ENCODE measurements at regions not wholly inside any gene's neighbourhood (a gene's known extent, or its start where the extent isn't known, plus 50 kb on each side); places are given as distances from the start of the nearest gene placed in this dataset.
"Not testable (repeated sequence)": the region's sequence is repeated elsewhere in the genome, so short reads cannot be mapped to it uniquely, and the experiment has no call there.

- BruUV-seq (replicated peaks), result no TSS peak
- ATAC-seq, result no peak
Measured at GRCh38 chr21:9735421-9735961, 785.9 kb upstream of the TPTE start.

GRCh38 chr21:9737301-9737700, 784.1 kb upstream of the TPTE start:
- H3K27ac ChIP-seq (ENCODE audit: low read depth, low read length); DNase-seq (ENCODE audit: low read depth, low spot score); POLR2A ChIA-PET; ATAC-seq; H4K20me1 ChIP-seq (ENCODE audit: insufficient read depth); H3K27me3 ChIP-seq (ENCODE audit: insufficient read depth, low read length); H3K79me2 ChIP-seq (ENCODE audit: insufficient read depth, low read length); BruUV-seq (replicated peaks); CTCF ChIA-PET; H3K4me2 ChIP-seq (ENCODE audit: low read length); H3K36me3 ChIP-seq (ENCODE audit: control insufficient read depth in 1 of 2, insufficient read depth in 2 of 2, low read length in 2 of 2); RAD21 ChIA-PET (ENCODE audit: low non-redundant PET in 1 of 2, low total read pairs in 2 of 2, uncharacterized antibody in 2 of 2, unreplicated experiment in 2 of 2); intact Hi-C loops (cut with micrococcal nuclease); H2AFZ ChIP-seq (ENCODE audit: low read depth, low read length, poor library complexity, severe bottlenecking); H3K4me1 ChIP-seq (ENCODE audit: control insufficient read depth in 1 of 2, insufficient read depth in 2 of 2, low read length in 2 of 2); H3K9me2 ChIP-seq (ENCODE audit: insufficient read depth); H3K4me3 ChIP-seq (replicated peaks in 1 of 2; ENCODE audit: low read depth in 1 of 2, low read length in 2 of 2); H3K9ac ChIP-seq (ENCODE audit: low read length): not testable (repeated sequence)
- peaks cover 51 to 67% of the 10 kb centered on the region in 2 experiments; a peak in 3 of 4 replicates for H3K9me3 ChIP-seq (ENCODE audit: control insufficient read depth in 1 of 2, insufficient read depth in 1 of 2, low read depth in 1 of 2, low read length in 2 of 2)

More at GRCh38 chr21:9735421-9735961, 785.9 kb upstream of the TPTE start:
- ChIA-PET CTCF (no interaction called here), POLR2A (no interaction called here), RAD21 (ENCODE audit: low non-redundant PET in 1 of 2, low total read pairs in 2 of 2, uncharacterized antibody in 2 of 2, unreplicated experiment in 2 of 2) (no interaction called here)
- no peaks in the 10 kb centered on the region for H4K20me1 ChIP-seq (ENCODE audit: insufficient read depth)
- no peaks in the 10 kb centered on the region for H3K36me3 ChIP-seq (ENCODE audit: control insufficient read depth in 1 of 2, insufficient read depth in 2 of 2, low read length in 2 of 2)
- H3K9me2 ChIP-seq (ENCODE audit: insufficient read depth), result no peaks in the 10 kb centered on the region
- no peak overlapping the region for H3K27ac ChIP-seq (ENCODE audit: low read depth, low read length)
- H3K9me3 ChIP-seq (ENCODE audit: control insufficient read depth in 1 of 2, insufficient read depth in 1 of 2, low read depth in 1 of 2, low read length in 2 of 2), result peaks cover 42 to 57% of the 10 kb centered on the region in 2 experiments; a peak in 3 of 4 replicates
- intact Hi-C loops (cut with micrococcal nuclease), result no loop called here
- TF ChIP-seq TCF7L2 (IDR thresholded peaks at IDR 0.05; ENCODE audit: borderline replicate concordance, extremely low read depth, insufficient read depth, insufficient read length) (no peak), CBX3 (IDR thresholded peaks at IDR 0.05; ENCODE audit: low read depth) (no peak), ZFX (IDR thresholded peaks at IDR 0.05) (no peak), ELF1 (IDR thresholded peaks at IDR 0.05; ENCODE audit: borderline replicate concordance, low read depth) (no peak), SIN3A (IDR thresholded peaks at IDR 0.05; ENCODE audit: low read depth) (no peak), SRF (IDR thresholded peaks at IDR 0.05; ENCODE audit: low read depth) (no peak), POLR2A (IDR thresholded peaks at IDR 0.05; ENCODE audit: borderline replicate concordance, extremely low read depth, insufficient read depth, insufficient read length) (no peak), ZNF274 (IDR thresholded peaks at IDR 0.05; ENCODE audit: low read depth, low read length) (no peak), CEBPB (IDR thresholded peaks at IDR 0.05; ENCODE audit: low read depth) (no peak), CTCF (IDR thresholded peaks at IDR 0.05 in 2 of 3, conservative IDR thresholded peaks at IDR 0.05 in 1 of 3; ENCODE audit: borderline replicate concordance in 1 of 3, insufficient read depth in 1 of 3, low read depth in 2 of 3, low read length in 2 of 3) (no peak)
- H3K4me3 ChIP-seq (replicated peaks in 1 of 2; ENCODE audit: low read depth in 1 of 2, low read length in 2 of 2), result no peak overlapping the region
- H3K27me3 ChIP-seq (ENCODE audit: insufficient read depth, low read length), result no peaks in the 10 kb centered on the region
- DNase-seq (ENCODE audit: low read depth, low spot score), result no peak
- H3K4me1 ChIP-seq (ENCODE audit: control insufficient read depth in 1 of 2, insufficient read depth in 2 of 2, low read length in 2 of 2), result no peaks in the 10 kb centered on the region
- no peaks in the 10 kb centered on the region for H3K79me2 ChIP-seq (ENCODE audit: insufficient read depth, low read length)
- H2AFZ ChIP-seq (ENCODE audit: low read depth, low read length, poor library complexity, severe bottlenecking), result no peak overlapping the region
- H3K4me2 ChIP-seq (ENCODE audit: low read length), result no peak overlapping the region
- no peak overlapping the region for H3K9ac ChIP-seq (ENCODE audit: low read length)

DNA sequence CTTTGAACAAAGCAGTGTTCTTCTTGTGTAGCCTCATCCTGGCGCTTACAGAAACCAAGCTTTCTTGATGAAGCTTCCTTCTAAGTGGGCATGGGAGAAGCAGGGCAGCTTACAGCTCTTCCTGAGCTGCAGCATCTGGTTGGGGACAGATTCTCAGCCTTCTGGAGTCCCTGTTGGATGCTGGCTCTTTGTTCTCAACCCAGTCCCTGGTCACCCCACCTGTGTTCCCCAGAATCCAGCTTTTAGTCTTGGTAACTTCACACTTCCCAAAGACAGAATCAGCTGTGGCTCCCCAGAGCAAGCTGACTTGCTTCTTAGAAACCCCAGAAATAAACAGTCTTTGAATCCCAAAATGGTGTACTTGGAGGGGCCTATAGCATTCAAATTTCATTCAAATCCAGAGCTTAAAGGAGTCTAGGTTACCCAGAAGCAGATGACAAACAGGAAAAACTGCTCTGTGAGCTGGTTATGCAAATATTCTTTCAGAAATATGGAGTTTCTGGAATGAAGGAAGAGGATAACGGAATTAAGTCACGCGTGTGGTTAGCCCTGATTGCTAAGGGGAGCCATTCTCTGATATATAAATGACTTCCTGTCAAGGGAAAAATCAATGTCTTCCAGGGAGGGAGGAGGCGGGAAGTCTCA, 783.4 kb upstream of the TPTE start:
- BruUV-seq (replicated peaks); intact Hi-C loops (cut with micrococcal nuclease); H3K27me3 ChIP-seq (ENCODE audit: insufficient read depth, low read length); H3K79me2 ChIP-seq (ENCODE audit: insufficient read depth, low read length); POLR2A ChIA-PET; H3K4me2 ChIP-seq (ENCODE audit: low read length); H3K4me1 ChIP-seq (ENCODE audit: control insufficient read depth in 1 of 2, insufficient read depth in 2 of 2, low read length in 2 of 2); DNase-seq (ENCODE audit: low read depth, low spot score); H2AFZ ChIP-seq (ENCODE audit: low read depth, low read length, poor library complexity, severe bottlenecking); H3K9me2 ChIP-seq (ENCODE audit: insufficient read depth); H3K4me3 ChIP-seq (replicated peaks in 1 of 2; ENCODE audit: low read depth in 1 of 2, low read length in 2 of 2); H3K27ac ChIP-seq (ENCODE audit: low read depth, low read length); CTCF ChIA-PET; H3K36me3 ChIP-seq (ENCODE audit: control insufficient read depth in 1 of 2, insufficient read depth in 2 of 2, low read length in 2 of 2); RAD21 ChIA-PET (ENCODE audit: low non-redundant PET in 1 of 2, low total read pairs in 2 of 2, uncharacterized antibody in 2 of 2, unreplicated experiment in 2 of 2); H3K9ac ChIP-seq (ENCODE audit: low read length); ATAC-seq; H4K20me1 ChIP-seq (ENCODE audit: insufficient read depth): not testable (repeated sequence)
- H3K9me3 ChIP-seq (ENCODE audit: control insufficient read depth in 1 of 2, insufficient read depth in 1 of 2, low read depth in 1 of 2, low read length in 2 of 2), result peaks cover 51 to 60% of the 10 kb centered on the region in 2 experiments; a peak in 3 of 4 replicates

Data from HCT116 (cell line).